OCI-LY1 (cell line): ENCODE measurements at regions not wholly inside any gene's neighbourhood (a gene's known extent, or its start where the extent isn't known, plus 50 kb on each side); places are given as distances from the start of the nearest gene placed in this dataset.
"Not testable (repeated sequence)": the region's sequence is repeated elsewhere in the genome, so short reads cannot be mapped to it uniquely, and the experiment has no call there.

Experiments used
- H2AFZ ChIP-seq: fragments of 200-600 bp; sonication (generic), shearing (Covaris generic); 2 replicates; pipeline ENCODE4 v1.6.0; 2014; ENCODE audit warnings: antibody characterized with exemption, mild to moderate bottlenecking, low read length
- H3F3A ChIP-seq: fragments of 200-600 bp; sonication (generic), shearing (Covaris generic); 2 replicates; pipeline ENCODE4 v1.6.0; 2014; ENCODE audit warnings: mild to moderate bottlenecking, antibody characterized with exemption, low read length, moderate library complexity; ENCODE audit not compliant: insufficient read depth
- H3K27ac ChIP-seq: fragments of 200-600 bp; sonication (generic); 2 replicates; pipeline ENCODE4 v1.5.1; 2014; ENCODE audit warnings: low read length, mixed run types, mild to moderate bottlenecking, low read depth; ENCODE audit not compliant: poor library complexity, severe bottlenecking
- H3K27me3 ChIP-seq: fragments of 200-600 bp; sonication (generic); 2 replicates; pipeline ENCODE4 v1.6.0; 2014; ENCODE audit warnings: antibody characterized with exemption, mild to moderate bottlenecking, low read length, moderate library complexity; ENCODE audit not compliant: insufficient read depth
- H3K36me3 ChIP-seq: fragments of 200-600 bp; sonication (generic); 2 replicates; pipeline ENCODE4 v1.6.1; 2014; ENCODE audit warnings: mild to moderate bottlenecking, antibody characterized with exemption, low read length, moderate library complexity, mixed read lengths; ENCODE audit not compliant: insufficient read depth
- H3K4me1 ChIP-seq: fragments of 200-600 bp; sonication (generic); 2 replicates; pipeline ENCODE4 v1.5.1; 2014; ENCODE audit warnings: mild to moderate bottlenecking, low read length, moderate library complexity; ENCODE audit not compliant: insufficient read depth, severe bottlenecking
- H3K4me2 ChIP-seq: fragments of 200-600 bp; sonication (generic), shearing (Covaris generic); 2 replicates; pipeline ENCODE4 v1.6.1; 2014; ENCODE audit warnings: low read length
- H3K4me3 ChIP-seq: fragments of 200-600 bp; sonication (generic); 2 replicates; pipeline ENCODE4 v1.5.1; 2014; ENCODE audit warnings: low read length, low read depth, mild to moderate bottlenecking, mixed read lengths; ENCODE audit not compliant: poor library complexity, severe bottlenecking
- H3K79me2 ChIP-seq: fragments of 200-600 bp; shearing (Covaris generic); 2 replicates; pipeline ENCODE4 v1.6.1; 2016; ENCODE audit warnings: mixed run types, low read length, mixed read lengths; ENCODE audit not compliant: insufficient read depth
- H3K9ac ChIP-seq: fragments of 200-600 bp; sonication (generic), shearing (Covaris generic); 2 replicates; pipeline ENCODE4 v1.6.1; 2014; ENCODE audit warnings: mild to moderate bottlenecking, low read length, mixed read lengths
- H3K9me2 ChIP-seq: fragments of 200-600 bp; sonication (generic), shearing (Covaris generic); 2 replicates; pipeline ENCODE4 v1.6.1; 2014; ENCODE audit warnings: low read depth, mild to moderate bottlenecking, low read length, mixed read lengths
- H3K9me3 ChIP-seq: fragments of 200-600 bp; shearing (Covaris generic); 2 replicates; pipeline ENCODE4 v1.6.1; 2014; ENCODE audit warnings: low read length, mixed read lengths
- H4K20me1 ChIP-seq: fragments of 200-600 bp; sonication (generic), shearing (Covaris generic); 2 replicates; pipeline ENCODE4 v1.6.0; 2016; ENCODE audit warnings: mild to moderate bottlenecking, low read length; ENCODE audit not compliant: insufficient read depth
- EZH2 ChIP-seq: fragments of 200-600 bp; sonication (generic), shearing (Covaris generic); IDR thresholded peaks from 2 replicates; pipeline ENCODE4 v1.8.0; 2017; ENCODE audit warnings: borderline replicate concordance, mixed run types, mild to moderate bottlenecking, antibody characterized with exemption, low read length, moderate library complexity, mixed read lengths
- TF ChIP-seq, protein P1 (sequence below): fragments of 200-600 bp; sonication (generic), shearing (Covaris generic); IDR thresholded peaks from 2 replicates; pipeline ENCODE4 v1.5.1; 2017; ENCODE audit warnings: mild to moderate bottlenecking, antibody characterized with exemption, low read length, moderate library complexity, mixed read lengths

DNA sequence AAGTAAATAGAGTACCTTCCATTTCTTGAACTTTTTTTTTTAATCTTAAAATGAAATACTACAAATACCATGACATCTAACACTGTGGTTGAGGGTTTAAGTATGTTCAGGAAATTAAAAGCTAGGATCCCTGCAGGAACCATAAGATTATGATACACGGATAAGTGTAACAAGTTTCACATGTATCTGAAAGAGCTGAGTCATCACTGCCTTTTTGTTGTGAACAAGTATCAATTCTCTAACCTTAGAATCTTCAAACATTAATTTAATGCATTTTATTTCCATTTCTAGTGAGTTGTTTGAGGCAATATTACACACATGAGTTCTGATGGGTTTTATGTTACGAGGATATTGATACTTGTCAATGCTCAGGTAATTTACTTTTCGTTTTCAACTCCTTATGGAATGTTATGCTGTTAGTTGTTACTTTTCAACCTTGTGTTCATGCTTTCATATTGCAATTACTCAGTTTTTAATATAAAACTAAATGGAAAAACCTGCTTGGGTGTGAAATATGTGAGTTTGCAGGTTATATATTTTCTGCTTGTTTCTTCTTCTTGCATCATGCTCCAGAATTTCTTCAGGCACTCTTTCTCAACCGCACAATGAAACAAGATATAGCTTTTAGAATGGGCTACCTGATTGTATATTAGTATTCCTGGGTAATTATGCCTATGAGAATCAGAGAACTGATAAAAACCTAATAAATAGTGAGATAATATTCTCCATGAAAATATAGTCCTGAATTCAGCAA lies 361.3 kb upstream of the MTNR1B start:
- Histone ChIP-seq H3F3A (no peaks in the 10 kb centered on the region), H3K36me3 (no peaks in the 10 kb centered on the region), H3K4me1 (no peaks in the 10 kb centered on the region), H3K9me2 (no peaks in the 10 kb centered on the region), H3K27ac (no peak overlapping the region), H3K9ac (no peak overlapping the region), H2AFZ (no peak overlapping the region), H3K79me2 (no peaks in the 10 kb centered on the region), H3K27me3 (no peaks in the 10 kb centered on the region), H3K9me3 (no peaks in the 10 kb centered on the region), H4K20me1 (no peaks in the 10 kb centered on the region), H3K4me3 (no peak overlapping the region), H3K4me2 (no peak overlapping the region)
- no peak for TF ChIP-seq EZH2
- TF ChIP-seq, protein P1, sequence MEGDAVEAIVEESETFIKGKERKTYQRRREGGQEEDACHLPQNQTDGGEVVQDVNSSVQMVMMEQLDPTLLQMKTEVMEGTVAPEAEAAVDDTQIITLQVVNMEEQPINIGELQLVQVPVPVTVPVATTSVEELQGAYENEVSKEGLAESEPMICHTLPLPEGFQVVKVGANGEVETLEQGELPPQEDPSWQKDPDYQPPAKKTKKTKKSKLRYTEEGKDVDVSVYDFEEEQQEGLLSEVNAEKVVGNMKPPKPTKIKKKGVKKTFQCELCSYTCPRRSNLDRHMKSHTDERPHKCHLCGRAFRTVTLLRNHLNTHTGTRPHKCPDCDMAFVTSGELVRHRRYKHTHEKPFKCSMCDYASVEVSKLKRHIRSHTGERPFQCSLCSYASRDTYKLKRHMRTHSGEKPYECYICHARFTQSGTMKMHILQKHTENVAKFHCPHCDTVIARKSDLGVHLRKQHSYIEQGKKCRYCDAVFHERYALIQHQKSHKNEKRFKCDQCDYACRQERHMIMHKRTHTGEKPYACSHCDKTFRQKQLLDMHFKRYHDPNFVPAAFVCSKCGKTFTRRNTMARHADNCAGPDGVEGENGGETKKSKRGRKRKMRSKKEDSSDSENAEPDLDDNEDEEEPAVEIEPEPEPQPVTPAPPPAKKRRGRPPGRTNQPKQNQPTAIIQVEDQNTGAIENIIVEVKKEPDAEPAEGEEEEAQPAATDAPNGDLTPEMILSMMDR = no peak

DNA sequence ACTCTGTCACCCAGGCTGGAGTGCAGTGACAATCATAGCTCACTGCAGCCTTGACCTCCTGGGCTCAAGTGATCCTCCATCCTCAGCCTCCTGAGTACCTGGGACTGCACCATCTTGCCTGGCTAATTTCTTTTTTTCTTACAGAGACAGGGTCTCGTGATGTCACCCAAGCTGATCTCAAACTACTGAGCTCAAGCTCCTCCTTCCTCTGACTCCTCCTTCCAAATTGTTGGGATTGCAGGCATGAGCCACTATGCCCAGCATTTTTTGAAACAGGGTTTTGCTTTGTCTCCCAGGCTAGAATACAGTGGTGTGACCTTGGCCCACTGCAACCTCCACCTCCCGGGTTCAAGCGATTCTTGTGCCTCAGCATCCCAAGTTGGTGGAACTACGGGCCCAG lies 358.3 kb upstream of the MTNR1B start:
- H3K4me2 ChIP-seq = no peak overlapping the region
- no peak overlapping the region for H2AFZ ChIP-seq
- H3K9me3 ChIP-seq = no peaks in the 10 kb centered on the region
- no peaks in the 10 kb centered on the region for H3K27me3 ChIP-seq
- H3K36me3 ChIP-seq = no peaks in the 10 kb centered on the region
- TF ChIP-seq EZH2 = no peak
- TF ChIP-seq, protein P1 = no peak
- H3K79me2 ChIP-seq = no peaks in the 10 kb centered on the region
- no peaks in the 10 kb centered on the region for H3K9me2 ChIP-seq
- H3K4me3 ChIP-seq = no peak overlapping the region
- no peaks in the 10 kb centered on the region for H4K20me1 ChIP-seq
- no peak overlapping the region for H3K9ac ChIP-seq
- no peaks in the 10 kb centered on the region for H3K4me1 ChIP-seq
- H3K27ac ChIP-seq = no peak overlapping the region
- no peaks in the 10 kb centered on the region for H3F3A ChIP-seq

DNA sequence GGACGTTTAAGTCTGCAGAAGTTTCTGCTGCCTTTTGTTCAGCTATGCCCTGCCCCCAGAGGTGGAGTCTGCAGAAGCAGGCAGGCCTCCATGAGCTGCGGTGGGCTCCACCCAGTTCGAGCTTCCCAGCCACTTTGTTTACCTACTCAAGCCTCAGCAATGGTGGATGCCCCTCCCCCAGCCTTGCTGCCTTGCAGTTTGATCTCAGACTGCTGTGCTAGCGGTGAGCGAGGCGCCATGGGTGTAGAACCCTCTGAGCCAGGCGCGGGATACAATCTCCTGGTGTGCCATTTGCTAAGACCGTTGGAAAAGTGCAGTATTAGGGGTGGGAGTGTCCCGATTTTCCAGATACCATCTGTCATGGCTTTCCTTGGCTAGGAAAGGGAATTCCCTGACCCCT lies 351.4 kb upstream of the MTNR1B start:
- H3K36me3 ChIP-seq, H4K20me1 ChIP-seq, H3K9me3 ChIP-seq, H3K4me1 ChIP-seq, H3K79me2 ChIP-seq, H3K9me2 ChIP-seq, H3K27me3 ChIP-seq, H3K9ac ChIP-seq, H2AFZ ChIP-seq, H3F3A ChIP-seq, H3K4me2 ChIP-seq, H3K27ac ChIP-seq, H3K4me3 ChIP-seq: not testable (repeated sequence)

DNA sequence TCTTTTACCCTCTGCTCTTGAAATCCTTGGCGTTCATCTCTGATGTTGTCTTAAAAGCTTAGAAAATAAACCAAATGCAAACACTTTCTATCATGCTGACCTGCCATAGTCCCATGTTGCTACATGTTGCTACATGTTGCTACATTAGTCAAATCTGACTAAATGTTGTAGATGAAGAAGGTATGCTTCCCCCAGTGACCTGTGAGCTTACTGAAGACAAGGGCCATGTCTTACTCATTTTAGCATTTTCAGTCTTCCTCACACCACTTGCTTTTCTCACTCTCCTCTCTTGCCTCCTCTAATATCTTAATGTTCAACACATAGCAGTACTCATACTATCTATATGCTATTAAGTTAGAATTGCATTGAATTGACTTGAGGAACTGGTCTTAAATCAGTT lies 346.4 kb upstream of the MTNR1B start:
- no peaks in the 10 kb centered on the region for H3K9me2 ChIP-seq
- no peaks in the 10 kb centered on the region for H3K79me2 ChIP-seq
- no peak overlapping the region for H3K27ac ChIP-seq
- no peak overlapping the region for H3K4me3 ChIP-seq
- H2AFZ ChIP-seq = no peak overlapping the region
- H3K36me3 ChIP-seq = no peaks in the 10 kb centered on the region
- H3K27me3 ChIP-seq = no peaks in the 10 kb centered on the region
- no peaks in the 10 kb centered on the region for H4K20me1 ChIP-seq
- TF ChIP-seq, protein P1 = no peak
- TF ChIP-seq EZH2 = no peak
- H3K4me2 ChIP-seq = no peak overlapping the region
- H3K9ac ChIP-seq = no peak overlapping the region
- H3K9me3 ChIP-seq = no peaks in the 10 kb centered on the region
- H3K4me1 ChIP-seq = no peaks in the 10 kb centered on the region
- no peaks in the 10 kb centered on the region for H3F3A ChIP-seq
